ENCODE measurements at regions not wholly inside any gene's neighbourhood (a gene's known extent, or its start where the extent isn't known, plus 50 kb on each side); places are given as distances from the start of the nearest gene placed in this dataset.

- H3K27me3 ChIP-seq (ENCODE audit: low read depth), result no peaks in the 10 kb centered on the region
These were observed 433.1 kb downstream of the TYW1 start for GRCh38 chr7:67429735-67430134.

GRCh38 chr7:67432536-67433234 lies 436.1 kb downstream of the TYW1 start:
- no peak for TF ChIP-seq CTCF (IDR thresholded peaks at IDR 0.05)
- no peaks in the 10 kb centered on the region for H3K27me3 ChIP-seq (ENCODE audit: low read depth)

More at GRCh38 chr7:67429735-67430134, 433.1 kb downstream of the TYW1 start:
- Histone ChIP-seq H3K4me3 (no peak overlapping the region), H3K9me3 (no peaks in the 10 kb centered on the region), H3K27ac (no peak overlapping the region), H3K4me1 (no peaks in the 10 kb centered on the region), H3K36me3 (no peaks in the 10 kb centered on the region)
- no peak for TF ChIP-seq CTCF (IDR thresholded peaks at IDR 0.05)
- DNase-seq (no peak), ATAC-seq (no peak)
- intact Hi-C loops (cut with DNase I), result no loop called here

GRCh38 chr7:67435894-67436535 lies 439.4 kb downstream of the TYW1 start:
- H3K9me3 ChIP-seq, result no peaks in the 10 kb centered on the region
- H3K27ac ChIP-seq, result no peak overlapping the region
- no peak for DNase-seq

More at GRCh38 chr7:67432536-67433234, 436.1 kb downstream of the TYW1 start:
- intact Hi-C loops (cut with DNase I), result no loop called here
- Histone ChIP-seq H3K36me3 (no peaks in the 10 kb centered on the region), H3K4me3 (no peak overlapping the region), H3K9me3 (no peaks in the 10 kb centered on the region), H3K4me1 (no peaks in the 10 kb centered on the region), H3K27ac (no peak overlapping the region)
- DNase-seq (no peak), ATAC-seq (no peak)

GRCh38 chr7:67438198-67438882 lies 441.7 kb downstream of the TYW1 start:
- intact Hi-C loops (cut with DNase I), result no loop called here
- H3K4me1 ChIP-seq, result no peaks in the 10 kb centered on the region
- no peaks in the 10 kb centered on the region for H3K27me3 ChIP-seq (ENCODE audit: low read depth)
- no peak overlapping the region for H3K4me3 ChIP-seq
- no peak overlapping the region for H3K27ac ChIP-seq
- no peak for DNase-seq
- no peaks in the 10 kb centered on the region for H3K36me3 ChIP-seq
- TF ChIP-seq CTCF (IDR thresholded peaks at IDR 0.05), result no peak
- no peak for ATAC-seq
- H3K9me3 ChIP-seq, result no peaks in the 10 kb centered on the region

More at GRCh38 chr7:67435894-67436535, 439.4 kb downstream of the TYW1 start:
- Histone ChIP-seq H3K4me1 (no peaks in the 10 kb centered on the region), H3K36me3 (no peaks in the 10 kb centered on the region), H3K27me3 (ENCODE audit: low read depth) (no peaks in the 10 kb centered on the region), H3K4me3 (no peak overlapping the region)
- no peak for TF ChIP-seq CTCF (IDR thresholded peaks at IDR 0.05)
- intact Hi-C loops (cut with DNase I), result no loop called here
- ATAC-seq, result no peak

GRCh38 chr7:67438913-67439505 lies 442.4 kb downstream of the TYW1 start:
- H3K4me3 ChIP-seq, result no peak overlapping the region
- H3K27ac ChIP-seq, result no peak overlapping the region
- no peak for DNase-seq
- H3K4me1 ChIP-seq, result no peaks in the 10 kb centered on the region
- H3K36me3 ChIP-seq, result no peaks in the 10 kb centered on the region
- intact Hi-C loops (cut with DNase I), result no loop called here
- no peak for TF ChIP-seq CTCF (IDR thresholded peaks at IDR 0.05)
- ATAC-seq, result no peak
- H3K9me3 ChIP-seq, result no peaks in the 10 kb centered on the region
- no peaks in the 10 kb centered on the region for H3K27me3 ChIP-seq (ENCODE audit: low read depth)

All from lower lobe of right lung (tissue), 2 donors.